ENCODE measurements at regions not wholly inside any gene's neighbourhood (a gene's known extent, or its start where the extent isn't known, plus 50 kb on each side); places are given as distances from the start of the nearest gene placed in this dataset.

DNA sequence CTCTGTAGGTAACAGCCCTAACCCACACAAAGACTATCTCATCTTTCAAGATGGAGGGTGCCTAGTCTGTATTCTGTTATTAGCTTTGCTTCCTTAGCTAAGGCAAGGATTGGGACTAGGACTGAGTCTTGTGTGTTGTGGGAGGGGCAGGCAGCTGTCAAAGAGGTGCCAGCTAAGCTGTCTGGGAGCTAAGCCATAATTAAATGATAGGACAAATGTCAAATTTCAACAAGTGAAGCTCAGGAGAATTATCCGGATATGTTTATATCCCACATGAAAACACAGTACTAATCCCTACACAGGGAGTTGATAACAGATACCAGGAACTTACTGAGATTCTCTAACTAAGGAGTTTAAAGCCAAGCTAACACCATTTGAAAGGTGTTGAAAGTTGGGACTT is 70.5 kb upstream of the NGF start:
- H3K9me3 ChIP-seq = peaks cover 0 to 9% (median 0%) of the 10 kb centered on the region in 3 donors
- ATAC-seq = no peak
- WGBS, 2 donors (ENCODE audit: low coverage in 1 of 2) = 18 to 29% methylated on average over 1 of the region's 1 CpG

DNA sequence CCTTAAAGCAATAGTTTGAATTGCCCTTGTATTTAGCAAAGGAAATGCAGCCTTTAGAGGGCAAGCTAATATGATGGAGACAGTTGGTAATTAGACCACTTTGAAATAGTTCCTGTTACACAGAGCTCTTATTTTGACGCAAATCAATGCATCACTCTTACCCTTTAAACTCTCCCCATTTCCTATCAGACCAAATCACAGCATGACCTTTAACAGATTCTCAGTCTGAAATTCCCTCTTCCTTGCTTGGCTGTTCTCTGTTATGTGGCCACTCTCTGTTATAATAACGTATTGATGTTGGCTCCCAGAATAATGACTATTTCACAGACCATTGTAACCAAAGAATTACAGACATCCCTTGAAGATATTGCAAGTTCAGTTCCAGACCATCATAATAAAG is 66.9 kb upstream of the NGF start:
- Histone ChIP-seq H3K27ac (no peak overlapping the region), H3K9me3 (peaks cover 0 to 9% (median 0%) of the 10 kb centered on the region in 3 donors), H3K4me1 (no peaks in the 10 kb centered on the region), H3K4me3 (no peak overlapping the region), H3K36me3 (no peaks in the 10 kb centered on the region), H3K27me3 (no peaks in the 10 kb centered on the region)
- no peak for ATAC-seq
- TF ChIP-seq POLR2A (IDR thresholded peaks at IDR 0.05) (no peak), POLR2AphosphoS5 (IDR thresholded peaks at IDR 0.05) (no peak), CTCF (IDR thresholded peaks at IDR 0.05) (no peak), EP300 (IDR thresholded peaks at IDR 0.05) (no peak)
- whole genome bisulfite sequencing, 2 donors (ENCODE audit: low coverage in 1 of 2) = 69 to 79% methylated on average over 2 of the region's 2 CpGs

More for the DNA sequence above, 70.5 kb upstream of the NGF start:
- no peak for TF ChIP-seq POLR2AphosphoS5 (IDR thresholded peaks at IDR 0.05)
- no peak for TF ChIP-seq CTCF (IDR thresholded peaks at IDR 0.05)
- TF ChIP-seq EP300 (IDR thresholded peaks at IDR 0.05) = no peak
- no peak for TF ChIP-seq POLR2A (IDR thresholded peaks at IDR 0.05)
- Histone ChIP-seq H3K36me3 (no peaks in the 10 kb centered on the region), H3K4me3 (no peak overlapping the region), H3K27ac (no peak overlapping the region), H3K4me1 (no peaks in the 10 kb centered on the region), H3K27me3 (no peaks in the 10 kb centered on the region)

DNA sequence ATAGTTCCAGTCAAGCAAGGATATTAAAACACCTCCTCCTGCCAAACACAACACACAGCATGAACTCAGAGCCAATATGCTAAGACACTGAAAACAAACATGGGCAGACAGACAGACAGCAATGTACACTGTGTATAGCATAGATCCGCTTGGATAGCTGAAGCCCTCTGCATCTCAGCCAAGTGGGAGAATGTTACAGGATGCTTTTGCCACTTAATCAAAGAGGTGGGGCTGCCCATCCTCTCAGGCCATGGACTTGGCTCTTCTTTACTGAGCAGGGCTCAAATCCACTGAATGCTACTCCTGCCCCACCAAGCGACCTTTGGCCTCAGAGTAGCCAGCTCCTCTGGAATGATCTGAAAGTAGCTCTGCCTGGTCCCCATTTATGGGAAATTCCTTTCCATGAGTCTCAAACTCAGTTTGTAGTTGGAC is 64.7 kb upstream of the NGF start:
- no peaks in the 10 kb centered on the region for H3K4me1 ChIP-seq
- TF ChIP-seq POLR2A (IDR thresholded peaks at IDR 0.05) (no peak), POLR2AphosphoS5 (IDR thresholded peaks at IDR 0.05) (no peak), EP300 (IDR thresholded peaks at IDR 0.05) (no peak), CTCF (IDR thresholded peaks at IDR 0.05) (no peak)
- H3K27me3 ChIP-seq = no peaks in the 10 kb centered on the region
- ATAC-seq = no peak
- no peak overlapping the region for H3K4me3 ChIP-seq
- WGBS, 2 donors (ENCODE audit: low coverage in 1 of 2) = 69 to 81% methylated on average over 2 of the region's 2 CpGs
- peaks cover 0 to 9% (median 0%) of the 10 kb centered on the region in 3 donors for H3K9me3 ChIP-seq
- H3K27ac ChIP-seq = no peak overlapping the region
- no peaks in the 10 kb centered on the region for H3K36me3 ChIP-seq

DNA sequence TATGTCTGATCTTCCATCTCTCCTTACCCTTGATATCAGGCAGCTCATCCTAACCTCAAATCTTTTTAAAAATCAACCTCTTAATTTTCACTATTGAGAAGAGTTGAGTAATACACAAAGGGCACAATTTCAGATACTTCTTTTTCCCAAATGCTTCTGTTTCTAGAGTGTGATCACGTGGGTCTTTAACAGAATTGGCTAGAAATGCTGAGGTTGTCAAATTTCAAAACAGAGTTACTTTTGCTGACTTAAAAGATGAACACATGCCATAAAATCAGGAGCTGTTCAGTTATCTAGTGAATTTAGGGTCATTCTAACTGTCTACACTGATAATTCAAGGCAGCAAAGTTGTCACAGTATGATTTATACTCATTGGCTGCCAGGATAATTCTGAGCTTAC is 63.6 kb upstream of the NGF start:
- Histone ChIP-seq H3K4me1 (no peaks in the 10 kb centered on the region), H3K9me3 (peaks cover 0 to 8% (median 0%) of the 10 kb centered on the region in 3 donors), H3K27me3 (no peaks in the 10 kb centered on the region), H3K4me3 (no peak overlapping the region), H3K27ac (no peak overlapping the region), H3K36me3 (no peaks in the 10 kb centered on the region)
- no peak for TF ChIP-seq POLR2AphosphoS5 (IDR thresholded peaks at IDR 0.05)
- TF ChIP-seq EP300 (IDR thresholded peaks at IDR 0.05) = no peak
- no peak for TF ChIP-seq CTCF (IDR thresholded peaks at IDR 0.05)
- no peak for TF ChIP-seq POLR2A (IDR thresholded peaks at IDR 0.05)
- 69% methylated on average over 1 of the region's 1 CpG; no CpG with 5 or more reads in 1 of the 2 donors for whole genome bisulfite sequencing, 2 donors (ENCODE audit: low coverage in 1 of 2)
- no peak for ATAC-seq

DNA sequence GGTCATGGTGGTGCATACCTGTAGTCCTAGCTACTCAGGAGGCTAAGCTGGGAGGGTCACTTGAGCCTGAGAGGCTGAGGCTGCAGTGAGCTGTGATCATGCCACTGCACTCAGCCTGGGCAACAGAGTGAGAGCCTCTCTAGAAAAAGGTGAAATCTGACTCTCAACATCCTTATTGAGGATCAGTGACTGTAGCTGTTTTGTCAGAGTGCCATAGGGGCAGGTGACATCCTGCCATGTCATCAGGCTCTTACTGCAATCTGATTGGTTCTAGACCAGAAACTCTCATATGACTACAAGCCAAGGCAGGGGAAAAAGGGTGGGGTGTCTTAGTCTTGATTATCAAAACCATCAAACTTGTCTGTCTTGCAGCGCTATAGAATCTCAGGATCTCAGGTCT is 62.8 kb upstream of the NGF start:
- Histone ChIP-seq H3K27me3 (no peaks in the 10 kb centered on the region), H3K27ac (no peak overlapping the region), H3K4me1 (no peaks in the 10 kb centered on the region), H3K9me3 (peaks cover 0 to under 1% (median 0%) of the 10 kb centered on the region in 3 donors), H3K4me3 (no peak overlapping the region), H3K36me3 (no peaks in the 10 kb centered on the region)
- 86 to 100% methylated on average over 1 of the region's 1 CpG for WGBS, 2 donors (ENCODE audit: low coverage in 1 of 2)
- TF ChIP-seq POLR2A (IDR thresholded peaks at IDR 0.05) (no peak), CTCF (IDR thresholded peaks at IDR 0.05) (no peak), EP300 (IDR thresholded peaks at IDR 0.05) (no peak), POLR2AphosphoS5 (IDR thresholded peaks at IDR 0.05) (no peak)
- no peak for ATAC-seq
